ENCODE measurements at regions not wholly inside any gene's neighbourhood (a gene's known extent, or its start where the extent isn't known, plus 50 kb on each side); places are given as distances from the start of the nearest gene placed in this dataset.
A peak's percentile ranks its signal among the peaks of the same experiment; 100 is the strongest.

GRCh38 chr2:65722028-65722778 is 289.8 kb upstream of the SPRED2 start:
- Histone ChIP-seq H3K18ac (ENCODE audit: extremely low read depth, low read length) (no peak overlapping the region), H3K4me2 (ENCODE audit: insufficient read depth in 1 of 2, low read depth in 2 of 2, low read length in 2 of 2) (no peak overlapping the region), H3K79me2 (ENCODE audit: control insufficient read depth in 1 of 2, insufficient read depth in 2 of 2, low read length in 2 of 2) (no peaks in the 10 kb centered on the region), H3K79me1 (ENCODE audit: low read depth, low read length) (no peaks in the 10 kb centered on the region), H3K27ac (ENCODE audit: low read depth, low read length) (no peak overlapping the region), H3K23ac (ENCODE audit: insufficient read length) (no peak overlapping the region), H2BK15ac (ENCODE audit: low read length) (no peak overlapping the region), H3K4me1 (replicated peaks in 1 of 4; ENCODE audit: control insufficient read depth in 3 of 4, insufficient read depth in 4 of 4, low read length in 3 of 4) (peaks cover 0 to 3% (median 0%) of the 10 kb centered on the region in 4 experiments; a peak in 2 of 7 replicates), H2BK5ac (ENCODE audit: low read depth, low read length) (no peak overlapping the region), H2BK120ac (replicated peaks; ENCODE audit: low read depth, low read length) (no peak overlapping the region), H3K36me3 (ENCODE audit: control insufficient read depth in 2 of 4, insufficient read depth in 4 of 4, low read length in 3 of 4) (no peaks in the 10 kb centered on the region), H4K8ac (ENCODE audit: extremely low read depth, insufficient read depth, low read length) (no peak overlapping the region), H3K23me2 (ENCODE audit: low read depth, low read length) (no peaks in the 10 kb centered on the region), H3K14ac (ENCODE audit: insufficient read length) (no peak overlapping the region), H3K27me3 (replicated peaks in 1 of 4; ENCODE audit: control insufficient read depth in 3 of 4, extremely low read depth in 1 of 4, insufficient read depth in 3 of 4, low read length in 3 of 4) (no peaks in the 10 kb centered on the region; a peak in 1 of 7 replicates), H4K91ac (replicated peaks; ENCODE audit: insufficient read length, low read length) (no peak overlapping the region), H3K9ac (replicated peaks in 1 of 4; ENCODE audit: extremely low read depth in 1 of 4, low read depth in 3 of 4, low read length in 3 of 4) (no peak overlapping the region), H4K5ac (ENCODE audit: insufficient read length, low read depth, low read length) (no peak overlapping the region), H3K9me3 (ENCODE audit: insufficient read depth in 2 of 2, low read depth in 1 of 2, low read length in 1 of 2) (peaks cover 0 to 7% of the 10 kb centered on the region in 2 experiments; a peak in 1 of 4 replicates), H3K56ac (replicated peaks; ENCODE audit: insufficient read length, low read depth, low read length) (no peak overlapping the region), H2BK12ac (ENCODE audit: low read depth, low read length) (no peak overlapping the region), H2BK20ac (ENCODE audit: low read length) (no peak overlapping the region), H2AFZ (ENCODE audit: low read length) (no peak overlapping the region), H3K4me3 (ENCODE audit: extremely low read depth in 1 of 4, insufficient read depth in 2 of 4, low read depth in 3 of 4, low read length in 4 of 4) (no peak overlapping the region), H2AK5ac (ENCODE audit: low read depth, low read length) (no peak overlapping the region), H4K20me1 (replicated peaks in 1 of 2; ENCODE audit: control insufficient read depth in 1 of 2, insufficient read depth in 2 of 2, low read length in 2 of 2) (no peaks in the 10 kb centered on the region), H3K4ac (replicated peaks; ENCODE audit: insufficient read length, low read depth, low read length) (no peak overlapping the region)
- peak; percentile 57 for FAIRE-seq
- WGBS, 2 experiments (ENCODE audit: extremely low coverage in 1 of 2, insufficient coverage in 1 of 2, insufficient read length in 1 of 2, insufficient replicate concordance in 2 of 2, low coverage in 1 of 2, low lambda C conversion rate in 2 of 2, missing lambda C conversion rate in 1 of 2): 76% methylated on average over 5 of the region's 5 CpGs; no CpG with 5 or more reads in 1 of the 2 experiments
- ChIA-PET CTCF (ENCODE audit: partially characterized antibody) (interaction anchor here (0.6 to 5.1 kb wide), 20 partner anchors 9 to 723 kb away, joined by 3 to 24 read pairs (median 3); no protein-coding TSS in a partner anchor), POLR2A (ENCODE audit: partially characterized antibody) (no interaction called here)
- DNase-seq (ENCODE audit: low read depth in 1 of 2, low spot score in 2 of 2): peak in 1 of 2 experiments; percentile 10
- TF ChIP-seq JUND (IDR thresholded peaks at IDR 0.05; ENCODE audit: low read length) (no peak), USF2 (IDR thresholded peaks at IDR 0.05; ENCODE audit: low read length) (no peak), CREB1 (IDR thresholded peaks at IDR 0.05) (no peak), EGR1 (IDR thresholded peaks at IDR 0.05; ENCODE audit: borderline replicate concordance, low read depth, low read length) (no peak), CHD1 (IDR thresholded peaks at IDR 0.05; ENCODE audit: low read depth, low read length) (no peak), RAD21 (IDR thresholded peaks at IDR 0.05 in 1 of 2, conservative IDR thresholded peaks at IDR 0.05 in 1 of 2; ENCODE audit: low read depth in 2 of 2, low read length in 2 of 2) (peak; percentile 93), CBX8 (IDR thresholded peaks at IDR 0.05; ENCODE audit: borderline replicate concordance, low read depth, low read length) (no peak), CBX5 (IDR thresholded peaks at IDR 0.05; ENCODE audit: low read depth, low read length) (no peak), HDAC2 (IDR thresholded peaks at IDR 0.05; ENCODE audit: borderline replicate concordance in 1 of 2, low read depth in 2 of 2, low read length in 2 of 2) (no peak)
